Progenitor cell of endocrine pancreas (in vitro differentiated cells): ENCODE measurements at regions not wholly inside any gene's neighbourhood (a gene's known extent, or its start where the extent isn't known, plus 50 kb on each side); places are given as distances from the start of the nearest gene placed in this dataset.

Experiments
- DNase-seq: peaks from one replicate; pipeline ENCODE4 v3.0.0; 2021; ENCODE audit warnings: low spot score; ENCODE audit not compliant: unreplicated experiment
- H3K27ac Mint-ChIP-seq: 2 replicates; pipeline ENCODE4 v1.8.0; 2021; ENCODE audit warnings: mild to moderate bottlenecking, moderate library complexity, mixed read lengths
- H3K27me3 Mint-ChIP-seq: 2 replicates; pipeline ENCODE4 v1.8.0; 2021; ENCODE audit warnings: mixed read lengths
- H3K36me3 Mint-ChIP-seq: 2 replicates; pipeline ENCODE4 v1.8.0; 2022; ENCODE audit warnings: mixed read lengths; ENCODE audit not compliant: insufficient read depth
- H3K4me1 Mint-ChIP-seq: 2 replicates; pipeline ENCODE4 v1.8.0; 2021; ENCODE audit warnings: low read depth, mixed read lengths
- H3K4me3 Mint-ChIP-seq: 2 replicates; pipeline ENCODE4 v1.8.0; 2021; ENCODE audit warnings: low read depth, mild to moderate bottlenecking, moderate library complexity, mixed read lengths
- H3K9me3 Mint-ChIP-seq: 2 replicates; pipeline ENCODE4 v1.8.0; 2021; ENCODE audit warnings: low read depth, mixed read lengths
- TF ChIP-seq, protein P1 (sequence below): fragments of 200-600 bp; sonication (generic); IDR thresholded peaks from one replicate; pipeline ENCODE4 v1.5.0; 2021; ENCODE audit warnings: antibody characterized with exemption, mild to moderate bottlenecking; ENCODE audit not compliant: unreplicated experiment

GRCh38 chr5:155408465-155408864, 394.9 kb downstream of the KIF4B start:
- TF ChIP-seq, protein P1, sequence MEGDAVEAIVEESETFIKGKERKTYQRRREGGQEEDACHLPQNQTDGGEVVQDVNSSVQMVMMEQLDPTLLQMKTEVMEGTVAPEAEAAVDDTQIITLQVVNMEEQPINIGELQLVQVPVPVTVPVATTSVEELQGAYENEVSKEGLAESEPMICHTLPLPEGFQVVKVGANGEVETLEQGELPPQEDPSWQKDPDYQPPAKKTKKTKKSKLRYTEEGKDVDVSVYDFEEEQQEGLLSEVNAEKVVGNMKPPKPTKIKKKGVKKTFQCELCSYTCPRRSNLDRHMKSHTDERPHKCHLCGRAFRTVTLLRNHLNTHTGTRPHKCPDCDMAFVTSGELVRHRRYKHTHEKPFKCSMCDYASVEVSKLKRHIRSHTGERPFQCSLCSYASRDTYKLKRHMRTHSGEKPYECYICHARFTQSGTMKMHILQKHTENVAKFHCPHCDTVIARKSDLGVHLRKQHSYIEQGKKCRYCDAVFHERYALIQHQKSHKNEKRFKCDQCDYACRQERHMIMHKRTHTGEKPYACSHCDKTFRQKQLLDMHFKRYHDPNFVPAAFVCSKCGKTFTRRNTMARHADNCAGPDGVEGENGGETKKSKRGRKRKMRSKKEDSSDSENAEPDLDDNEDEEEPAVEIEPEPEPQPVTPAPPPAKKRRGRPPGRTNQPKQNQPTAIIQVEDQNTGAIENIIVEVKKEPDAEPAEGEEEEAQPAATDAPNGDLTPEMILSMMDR, result no peak
- Mint-ChIP-seq H3K9me3 (peaks cover 14% of the 10 kb centered on the region), H3K27me3 (no peaks in the 10 kb centered on the region), H3K4me1 (no peaks in the 10 kb centered on the region), H3K27ac (no peak overlapping the region), H3K36me3 (no peaks in the 10 kb centered on the region), H3K4me3 (no peak overlapping the region)
- no peak for DNase-seq

GRCh38 chr5:155416765-155417164, 403.2 kb downstream of the KIF4B start:
- no peak for DNase-seq
- H3K27ac Mint-ChIP-seq, result no peak overlapping the region
- H3K4me1 Mint-ChIP-seq, result peaks cover 1% of the 10 kb centered on the region
- H3K27me3 Mint-ChIP-seq, result no peaks in the 10 kb centered on the region
- no peaks in the 10 kb centered on the region for H3K36me3 Mint-ChIP-seq
- H3K4me3 Mint-ChIP-seq, result no peak overlapping the region
- peaks cover 5% of the 10 kb centered on the region for H3K9me3 Mint-ChIP-seq
- TF ChIP-seq, protein P1, result no peak

DNA sequence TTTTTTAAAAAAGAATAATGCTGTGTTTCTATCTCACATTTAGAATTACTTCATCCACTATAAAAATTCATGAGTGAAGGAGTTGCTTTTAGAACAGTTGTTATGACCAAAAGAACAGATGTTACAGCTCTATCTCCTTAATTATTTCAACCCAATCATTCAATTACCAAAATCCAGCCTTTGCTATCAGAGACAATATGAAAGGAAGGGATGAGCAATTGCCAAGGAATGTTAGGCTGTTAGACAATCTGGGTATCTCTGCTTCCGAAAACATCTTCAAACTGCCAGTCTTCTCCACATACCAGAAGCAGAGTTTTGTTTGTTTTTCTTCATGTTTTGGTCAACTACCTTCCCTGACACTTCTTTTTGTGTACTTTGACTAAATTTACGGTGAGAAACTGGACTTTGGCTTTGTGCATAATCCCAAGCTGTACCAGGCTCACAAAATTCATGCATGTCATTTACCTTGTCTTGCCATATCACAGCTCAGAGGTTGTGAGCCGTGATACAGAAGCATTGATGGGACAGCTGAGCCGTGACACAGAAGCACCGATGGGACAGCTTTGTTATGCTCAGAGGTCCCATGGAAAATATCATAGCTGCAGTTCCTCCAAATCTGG, 405.5 kb downstream of the KIF4B start:
- Mint-ChIP-seq H3K4me1 (peaks cover 4% of the 10 kb centered on the region), H3K4me3 (no peak overlapping the region), H3K36me3 (no peaks in the 10 kb centered on the region), H3K9me3 (peaks cover 5% of the 10 kb centered on the region), H3K27ac (no peak overlapping the region), H3K27me3 (peaks cover 3% of the 10 kb centered on the region)
- TF ChIP-seq, protein P1, result no peak
- DNase-seq, result no peak

GRCh38 chr5:155430192-155430591, 416.6 kb downstream of the KIF4B start:
- no peaks in the 10 kb centered on the region for H3K4me1 Mint-ChIP-seq
- no peaks in the 10 kb centered on the region for H3K36me3 Mint-ChIP-seq
- H3K27ac Mint-ChIP-seq, result no peak overlapping the region
- TF ChIP-seq, protein P1, result no peak
- H3K9me3 Mint-ChIP-seq, result peaks cover 8% of the 10 kb centered on the region
- no peak overlapping the region for H3K4me3 Mint-ChIP-seq
- no peaks in the 10 kb centered on the region for H3K27me3 Mint-ChIP-seq
- no peak for DNase-seq

DNA sequence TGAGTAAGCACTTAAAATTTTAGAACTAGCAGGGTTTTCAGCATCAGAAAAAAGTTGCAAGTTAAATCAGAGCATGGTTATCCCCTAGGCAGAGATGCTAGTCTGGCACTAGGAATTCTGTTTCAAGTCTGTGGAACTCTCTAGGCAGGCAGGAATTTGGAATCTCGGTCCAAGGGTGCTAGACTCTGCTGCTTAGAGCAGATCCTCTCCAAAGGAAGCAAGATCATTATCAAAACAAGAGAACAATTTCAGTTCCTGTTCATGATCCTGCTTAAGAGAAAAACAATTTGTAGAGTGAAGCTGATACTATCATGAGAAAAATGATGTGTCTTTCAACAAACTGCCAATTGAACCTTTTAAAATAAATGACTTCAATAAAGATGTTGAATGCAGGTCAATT, 420.7 kb downstream of the KIF4B start:
- Mint-ChIP-seq H3K4me1 (no peaks in the 10 kb centered on the region), H3K27ac (no peak overlapping the region), H3K4me3 (no peak overlapping the region), H3K9me3 (peaks cover 11% of the 10 kb centered on the region), H3K36me3 (peaks cover 1% of the 10 kb centered on the region), H3K27me3 (no peaks in the 10 kb centered on the region)
- TF ChIP-seq, protein P1, result no peak
- no peak for DNase-seq
